IMR-90 (cell line): ENCODE measurements at regions not wholly inside any gene's neighbourhood (a gene's known extent, or its start where the extent isn't known, plus 50 kb on each side); places are given as distances from the start of the nearest gene placed in this dataset.

Source experiments
- ATAC-seq: fragments of 200-7000 bp; cut with Tn5 transposase; 2 replicates; pipeline ENCODE4 v1.9.1; 2020; ENCODE audit warnings: low read depth, mild to moderate bottlenecking, moderate library complexity
- BruUV-seq: library from RNA; stranded (reverse); fragments of 400-500 nt; replicated peaks from 2 replicates; lab custom pipeline; 2021; lab: Mats Ljungman, UMichigan
- CTCF ChIA-PET: fragments of 300-600 bp; formaldehyde crosslinking; extraction: SDS; loops from one replicate; lab custom pipeline; 2021; ENCODE audit warnings: antibody characterized with exemption; lab: Yijun Ruan, JAX
- POLR2A ChIA-PET: fragments of 300-600 bp; sonication (Branson Sonifier 250); formaldehyde crosslinking; loops from one replicate; lab custom pipeline; 2022; ENCODE audit warnings: antibody characterized with exemption; ENCODE audit not compliant: unreplicated experiment; lab: Charles Lee
- DNase-seq: peaks from one replicate; pipeline ENCODE4 v3.0.0; 2013
- H2AFZ ChIP-seq: replicated peaks from 2 replicates; pipeline ENCODE3; 2013; ENCODE audit warnings: low read length, mild to moderate bottlenecking; ENCODE audit not compliant: poor library complexity
- H2AK5ac ChIP-seq: 2 replicates; pipeline ENCODE4 v1.6.1; 2013; ENCODE audit warnings: low read depth, low read length, inconsistent platforms
- H2AK9ac ChIP-seq: replicated peaks from 2 replicates; pipeline ENCODE3; 2013; ENCODE audit warnings: mild to moderate bottlenecking, low read depth, low read length, moderate library complexity; ENCODE audit not compliant: poor library complexity
- H2BK120ac ChIP-seq: 2 replicates; pipeline ENCODE4 v1.6.1; 2013; ENCODE audit warnings: low read depth, low read length, inconsistent platforms
- H2BK15ac ChIP-seq: 3 replicates; pipeline ENCODE4 v1.6.1; 2013; ENCODE audit warnings: low read depth, low read length, inconsistent platforms
- H2BK20ac ChIP-seq: 2 replicates; pipeline ENCODE4 v1.6.1; 2013; ENCODE audit warnings: low read depth, mild to moderate bottlenecking, inconsistent platforms, low read length, moderate library complexity
- H2BK5ac ChIP-seq: 2 replicates; pipeline ENCODE4 v1.6.1; 2013; ENCODE audit warnings: mild to moderate bottlenecking, low read depth, low read length, inconsistent platforms; ENCODE audit not compliant: poor library complexity, severe bottlenecking
- H3K14ac ChIP-seq: replicated peaks from 2 replicates; pipeline ENCODE4 v1.6.1; 2013; ENCODE audit warnings: low read depth, low read length, inconsistent platforms
- H3K18ac ChIP-seq: 2 replicates; pipeline ENCODE4 v1.6.1; 2013; ENCODE audit warnings: low read depth, low read length, control low read depth
- H3K23ac ChIP-seq: 2 replicates; pipeline ENCODE4 v1.6.1; 2013; ENCODE audit warnings: low read depth, low read length, inconsistent platforms
- H3K27ac ChIP-seq: 2 replicates; pipeline ENCODE4 v1.5.1; 2013; ENCODE audit warnings: mild to moderate bottlenecking, control low read depth, low read length; ENCODE audit not compliant: insufficient read depth
- H3K27me3 ChIP-seq: 2 replicates; pipeline ENCODE4 v1.6.1; 2013; ENCODE audit warnings: low read length; ENCODE audit not compliant: control insufficient read depth, insufficient read depth
- H3K36me3 ChIP-seq: 2 replicates; pipeline ENCODE4 v1.6.1; 2013; ENCODE audit warnings: low read length, mixed read lengths; ENCODE audit not compliant: control insufficient read depth, insufficient read depth
- H3K4ac ChIP-seq: 2 replicates; pipeline ENCODE4 v1.6.1; 2013; ENCODE audit warnings: low read depth, low read length, inconsistent platforms
- H3K4me1 ChIP-seq: 2 replicates; pipeline ENCODE4 v1.6.1; 2013; ENCODE audit warnings: low read length, mixed read lengths; ENCODE audit not compliant: control insufficient read depth, insufficient read depth
- H3K4me2 ChIP-seq: 2 replicates; pipeline ENCODE4 v1.6.1; 2013; ENCODE audit warnings: low read depth, mild to moderate bottlenecking, control low read depth, low read length, moderate library complexity
- H3K4me3 ChIP-seq: 2 replicates; pipeline ENCODE4 v1.5.1; 2013; ENCODE audit warnings: low read depth, mild to moderate bottlenecking, control low read depth, low read length, moderate library complexity; ENCODE audit not compliant: insufficient read depth
- H3K56ac ChIP-seq: 2 replicates; pipeline ENCODE4 v1.6.1; 2013; ENCODE audit warnings: low read length, inconsistent platforms; ENCODE audit not compliant: insufficient read depth; ENCODE audit errors: extremely low read depth
- H3K79me1 ChIP-seq, 2 experiments: 2 replicates each; pipeline ENCODE4 v1.6.1; 2013; ENCODE audit warnings: low read length in 2 of 2, inconsistent platforms in 1 of 2, low read depth in 1 of 2
- H3K9ac ChIP-seq: 2 replicates; pipeline ENCODE4 v1.6.1; 2013; ENCODE audit warnings: low read depth, low read length, control low read depth
- H3K9me1 ChIP-seq: 2 replicates; pipeline ENCODE4 v1.6.1; 2013; ENCODE audit warnings: low read length, inconsistent platforms; ENCODE audit not compliant: insufficient read depth
- H3K9me3 ChIP-seq: 2 replicates; pipeline ENCODE4 v1.6.1; 2013; ENCODE audit warnings: low read length; ENCODE audit not compliant: control insufficient read depth, insufficient read depth
- H4K20me1 ChIP-seq: 2 replicates; pipeline ENCODE4 v1.6.1; 2013; ENCODE audit warnings: low read length, inconsistent platforms; ENCODE audit not compliant: insufficient read depth
- H4K5ac ChIP-seq: 2 replicates; pipeline ENCODE4 v1.6.1; 2013; ENCODE audit warnings: mild to moderate bottlenecking, low read depth, low read length, control low read depth
- H4K8ac ChIP-seq, 2 experiments: 2 replicates each; pipeline ENCODE4 v1.6.1; 2013; ENCODE audit warnings: low read depth in 2 of 2, low read length in 2 of 2, control low read depth in 1 of 2, inconsistent platforms in 1 of 2
- H4K91ac ChIP-seq: 2 replicates; pipeline ENCODE4 v1.6.1; 2013; ENCODE audit warnings: low read depth, low read length, inconsistent platforms; ENCODE audit not compliant: insufficient read depth
- BHLHE40 ChIP-seq: fragments of 150-350 bp; IDR thresholded peaks from 2 replicates; pipeline ENCODE4 v1.6.1; 2016; ENCODE audit warnings: mild to moderate bottlenecking, low read depth, low read length
- CEBPB ChIP-seq: IDR thresholded peaks from 2 replicates; pipeline ENCODE4 v1.6.1; 2012; ENCODE audit warnings: low read depth, low read length, improper control_type of control experiment
- CHD1 ChIP-seq: IDR thresholded peaks from 2 replicates; pipeline ENCODE4 v1.6.1; 2012; ENCODE audit warnings: low read depth, low read length, improper control_type of control experiment
- ELK1 ChIP-seq: fragments of 150-350 bp; IDR thresholded peaks from 2 replicates; pipeline ENCODE4 v1.6.1; 2016; ENCODE audit warnings: low read depth, mild to moderate bottlenecking, low read length, moderate library complexity, borderline replicate concordance
- FOS ChIP-seq: fragments of 150-350 bp; IDR thresholded peaks from 2 replicates; pipeline ENCODE4 v1.6.1; 2016; ENCODE audit warnings: low read depth, low read length
- MAFK ChIP-seq: IDR thresholded peaks from 2 replicates; pipeline ENCODE4 v1.6.1; 2012; ENCODE audit warnings: low read depth, low read length, improper control_type of control experiment
- MAZ ChIP-seq: IDR thresholded peaks from 2 replicates; pipeline ENCODE4 v1.6.1; 2012; ENCODE audit warnings: low read depth, mild to moderate bottlenecking, low read length, improper control_type of control experiment, moderate library complexity, borderline replicate concordance
- MXI1 ChIP-seq: IDR thresholded peaks from 2 replicates; pipeline ENCODE4 v1.6.1; 2012; ENCODE audit warnings: low read depth, mild to moderate bottlenecking, low read length, moderate library complexity, borderline replicate concordance
- NFE2L2 ChIP-seq: fragments of 150-350 bp; IDR thresholded peaks from 2 replicates; pipeline ENCODE4 v1.6.1; 2016; ENCODE audit warnings: low read depth, mild to moderate bottlenecking, low read length
- POLR2A ChIP-seq: IDR thresholded peaks from 2 replicates; pipeline ENCODE4 v1.6.1; 2012; ENCODE audit warnings: mild to moderate bottlenecking, low read depth, low read length
- RAD21 ChIP-seq: IDR thresholded peaks from 2 replicates; pipeline ENCODE4 v1.6.1; 2012; ENCODE audit warnings: low read length, improper control_type of control experiment
- RCOR1 ChIP-seq: IDR thresholded peaks from 2 replicates; pipeline ENCODE4 v1.6.1; 2012; ENCODE audit warnings: mild to moderate bottlenecking, low read length, improper control_type of control experiment; ENCODE audit not compliant: insufficient replicate concordance
- RFX5 ChIP-seq: IDR thresholded peaks from 2 replicates; pipeline ENCODE4 v1.8.0; 2012; ENCODE audit warnings: low read depth, mild to moderate bottlenecking, low read length, moderate library complexity
- SMC3 ChIP-seq: fragments of 150-350 bp; IDR thresholded peaks from 2 replicates; pipeline ENCODE4 v1.6.1; 2016; ENCODE audit warnings: low read depth, mild to moderate bottlenecking, antibody characterized with exemption, low read length, moderate library complexity
- WGBS, 2 experiments: methylation state at CpG; one replicate each; pipeline versions ENCODE4 v1.1.5 to v1.1.7; 2013; ENCODE audit warnings: missing lambda C conversion rate in 2 of 2; ENCODE audit not compliant: insufficient read length in 1 of 2; ENCODE audit errors: extremely low coverage in 2 of 2; 5-methylcytosine and 5-hydroxymethylcytosine counted together
- dilution Hi-C: fragments of 300-500 bp; cut with HindIII; formaldehyde crosslinking; loops from one replicate; pipeline ENCODE4 v1.14.3; 2018; ENCODE audit warnings: low sequenced_read_pairs; ENCODE audit not compliant: unreplicated experiment
- in situ Hi-C: fragments of 300-500 bp; cut with MboI; formaldehyde crosslinking; loops from 3 replicates; pipeline ENCODE4 v1.14.3; 2019; ENCODE audit warnings: low sequenced_read_pairs, inconsistent platforms, mixed read lengths
- intact Hi-C: fragments of 100-400 bp; cut with micrococcal nuclease; formaldehyde crosslinking; loops from 2 replicates; pipeline ENCODE4 v1.10.0; 2022
- TF ChIP-seq, protein P1 (sequence below): fragments of 150-350 bp; IDR thresholded peaks from 2 replicates; pipeline ENCODE4 v1.6.1; 2017; ENCODE audit warnings: mild to moderate bottlenecking, antibody characterized with exemption, low read length, low read depth
- TF ChIP-seq, protein P2 (sequence below): conservative IDR thresholded peaks from 2 replicates; pipeline ENCODE4 v1.5.1; 2012; ENCODE audit warnings: mild to moderate bottlenecking, low read depth, low read length, improper control_type of control experiment

GRCh38 chr10:131760416-131761166 is 140.2 kb upstream of the PPP2R2D start:
- Histone ChIP-seq H3K56ac (no peak overlapping the region), H2BK120ac (no peak overlapping the region), H4K8ac (no peak overlapping the region), H3K27me3 (no peaks in the 10 kb centered on the region), H3K23ac (no peak overlapping the region), H3K79me1 (no peaks in the 10 kb centered on the region), H3K4me2 (no peak overlapping the region), H4K91ac (no peak overlapping the region), H4K20me1 (no peaks in the 10 kb centered on the region), H2BK5ac (no peak overlapping the region), H4K5ac (no peak overlapping the region), H3K18ac (no peak overlapping the region), H2BK20ac (no peak overlapping the region), H3K27ac (no peak overlapping the region), H2AFZ (no peak overlapping the region), H3K9ac (no peak overlapping the region), H3K4ac (no peak overlapping the region), H2BK15ac (no peak overlapping the region), H3K36me3 (no peaks in the 10 kb centered on the region), H3K4me1 (no peaks in the 10 kb centered on the region), H3K9me1 (no peaks in the 10 kb centered on the region), H2AK5ac (no peak overlapping the region), H3K4me3 (no peak overlapping the region), H3K9me3 (peaks cover 48% of the 10 kb centered on the region), H2AK9ac (no peak overlapping the region), H3K14ac (no peak overlapping the region)
- ATAC-seq, result no peak
- ChIA-PET POLR2A (no interaction called here), CTCF (no interaction called here)
- dilution Hi-C loops, result no loop called here
- intact Hi-C loops, result no loop called here
- no TSS peak for BruUV-seq
- TF ChIP-seq NFE2L2, result no peak
- no peak for TF ChIP-seq CHD1
- no peak for TF ChIP-seq MAFK
- TF ChIP-seq MXI1, result no peak
- no peak for TF ChIP-seq RAD21
- TF ChIP-seq RCOR1, result no peak
- TF ChIP-seq SMC3, result no peak
- TF ChIP-seq ELK1, result no peak
- TF ChIP-seq, protein P1, sequence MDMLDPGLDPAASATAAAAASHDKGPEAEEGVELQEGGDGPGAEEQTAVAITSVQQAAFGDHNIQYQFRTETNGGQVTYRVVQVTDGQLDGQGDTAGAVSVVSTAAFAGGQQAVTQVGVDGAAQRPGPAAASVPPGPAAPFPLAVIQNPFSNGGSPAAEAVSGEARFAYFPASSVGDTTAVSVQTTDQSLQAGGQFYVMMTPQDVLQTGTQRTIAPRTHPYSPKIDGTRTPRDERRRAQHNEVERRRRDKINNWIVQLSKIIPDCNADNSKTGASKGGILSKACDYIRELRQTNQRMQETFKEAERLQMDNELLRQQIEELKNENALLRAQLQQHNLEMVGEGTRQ, result no peak
- TF ChIP-seq RFX5, result no peak
- TF ChIP-seq MAZ, result no peak
- TF ChIP-seq CEBPB, result no peak
- TF ChIP-seq FOS, result no peak
- TF ChIP-seq BHLHE40, result no peak
- TF ChIP-seq POLR2A, result no peak
- TF ChIP-seq, protein P2, sequence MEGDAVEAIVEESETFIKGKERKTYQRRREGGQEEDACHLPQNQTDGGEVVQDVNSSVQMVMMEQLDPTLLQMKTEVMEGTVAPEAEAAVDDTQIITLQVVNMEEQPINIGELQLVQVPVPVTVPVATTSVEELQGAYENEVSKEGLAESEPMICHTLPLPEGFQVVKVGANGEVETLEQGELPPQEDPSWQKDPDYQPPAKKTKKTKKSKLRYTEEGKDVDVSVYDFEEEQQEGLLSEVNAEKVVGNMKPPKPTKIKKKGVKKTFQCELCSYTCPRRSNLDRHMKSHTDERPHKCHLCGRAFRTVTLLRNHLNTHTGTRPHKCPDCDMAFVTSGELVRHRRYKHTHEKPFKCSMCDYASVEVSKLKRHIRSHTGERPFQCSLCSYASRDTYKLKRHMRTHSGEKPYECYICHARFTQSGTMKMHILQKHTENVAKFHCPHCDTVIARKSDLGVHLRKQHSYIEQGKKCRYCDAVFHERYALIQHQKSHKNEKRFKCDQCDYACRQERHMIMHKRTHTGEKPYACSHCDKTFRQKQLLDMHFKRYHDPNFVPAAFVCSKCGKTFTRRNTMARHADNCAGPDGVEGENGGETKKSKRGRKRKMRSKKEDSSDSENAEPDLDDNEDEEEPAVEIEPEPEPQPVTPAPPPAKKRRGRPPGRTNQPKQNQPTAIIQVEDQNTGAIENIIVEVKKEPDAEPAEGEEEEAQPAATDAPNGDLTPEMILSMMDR, result no peak
- DNase-seq, result no peak
- no CpG with 5 or more reads among the region's 10 CpGs for WGBS, 2 experiments
- in situ Hi-C loops, result no loop called here
